PC-3 (cell line): ENCODE measurements at regions not wholly inside any gene's neighbourhood (a gene's known extent, or its start where the extent isn't known, plus 50 kb on each side); places are given as distances from the start of the nearest gene placed in this dataset.

Source experiments
- ATAC-seq: fragments of 200-7000 bp; cut with Tn5 transposase; 2 replicates; pipeline ENCODE4 v1.9.1; 2020; ENCODE audit warnings: mild to moderate bottlenecking, moderate library complexity
- BruUV-seq: library from RNA; stranded (reverse); fragments of 400-500 nt; replicated peaks from 2 replicates; lab custom pipeline; 2021; lab: Mats Ljungman, UMichigan
- CTCF ChIA-PET: fragments of 300-600 bp; sonication (Branson Sonifier 250); formaldehyde crosslinking; loops from one replicate; lab custom pipeline; 2022; ENCODE audit warnings: antibody characterized with exemption; lab: Charles Lee
- POLR2A ChIA-PET: fragments of 300-600 bp; sonication (Branson Sonifier 250); formaldehyde crosslinking; loops from one replicate; lab custom pipeline; 2022; ENCODE audit warnings: antibody characterized with exemption; ENCODE audit not compliant: unreplicated experiment; lab: Charles Lee
- DNase-seq: peaks from one replicate; pipeline ENCODE4 v3.0.0-alpha.2; 2015
- H2AFZ ChIP-seq: fragments of 300-600 bp; sonication (generic); 2 replicates; pipeline ENCODE4 v1.6.0; 2016; ENCODE audit warnings: antibody characterized with exemption, low read length
- H3F3A ChIP-seq: fragments of 300-600 bp; sonication (generic); one replicate; pipeline ENCODE4 v1.6.0; 2017; ENCODE audit warnings: antibody characterized with exemption, low read length, control low read depth, mild to moderate bottlenecking; ENCODE audit not compliant: unreplicated experiment
- H3K27ac ChIP-seq: fragments of 300-600 bp; sonication (generic); 2 replicates; pipeline ENCODE4 v1.5.1; 2016; ENCODE audit warnings: mild to moderate bottlenecking, low read length
- H3K27me3 ChIP-seq: fragments of 300-600 bp; sonication (generic); 2 replicates; pipeline ENCODE4 v1.6.1; 2016; ENCODE audit warnings: low read length, mixed read lengths
- H3K36me3 ChIP-seq: fragments of 300-600 bp; sonication (generic); 2 replicates; pipeline ENCODE4 v1.6.1; 2016; ENCODE audit warnings: low read depth, mixed run types, low read length, mixed read lengths
- H3K4me1 ChIP-seq: fragments of 300-600 bp; sonication (generic); 2 replicates; pipeline ENCODE4 v1.5.1; 2016; ENCODE audit warnings: low read length; ENCODE audit not compliant: insufficient read depth
- H3K4me2 ChIP-seq: fragments of 300-600 bp; sonication (generic); 2 replicates; pipeline ENCODE4 v1.6.0; 2016; ENCODE audit warnings: low read length
- H3K4me3 ChIP-seq: fragments of 300-600 bp; sonication (generic); 2 replicates; pipeline ENCODE4 v1.5.1; 2016; ENCODE audit warnings: mild to moderate bottlenecking, low read length, mixed read lengths
- H3K79me2 ChIP-seq: fragments of 300-600 bp; sonication (generic); 2 replicates; pipeline ENCODE4 v1.6.1; 2017; ENCODE audit warnings: low read length, mixed read lengths
- H3K9ac ChIP-seq: fragments of 300-600 bp; sonication (generic); 2 replicates; pipeline ENCODE4 v1.6.0; 2016; ENCODE audit warnings: mild to moderate bottlenecking, low read length
- H3K9me2 ChIP-seq: fragments of 300-600 bp; sonication (generic); replicated peaks from 2 replicates; pipeline ENCODE4 v1.6.1; 2016; ENCODE audit warnings: mixed run types, low read length, mixed read lengths
- H3K9me3 ChIP-seq: fragments of 300-600 bp; sonication (generic); 2 replicates; pipeline ENCODE4 v1.6.1; 2016; ENCODE audit warnings: low read length, mixed read lengths
- H4K20me1 ChIP-seq: fragments of 300-600 bp; sonication (generic); 2 replicates; pipeline ENCODE4 v1.6.1; 2016; ENCODE audit warnings: low read length, mixed read lengths
- CTCF ChIP-seq: fragments of 300-600 bp; sonication (generic); conservative IDR thresholded peaks from 2 replicates; pipeline ENCODE4 v1.5.1; 2017; ENCODE audit warnings: antibody characterized with exemption, low read depth, mild to moderate bottlenecking, low read length
- EZH2 ChIP-seq: fragments of 300-600 bp; sonication (generic); IDR thresholded peaks from one replicate; pipeline ENCODE4 v1.6.1; 2017; ENCODE audit warnings: antibody characterized with exemption, mild to moderate bottlenecking, low read length; ENCODE audit not compliant: unreplicated experiment
- EZH2phosphoT487 ChIP-seq: fragments of 300-600 bp; sonication (generic); IDR thresholded peaks from 2 replicates; pipeline ENCODE4 v1.6.1; 2018; ENCODE audit warnings: mild to moderate bottlenecking, antibody characterized with exemption, low read length, borderline replicate concordance
- intact Hi-C: fragments of 100-400 bp; cut with micrococcal nuclease; formaldehyde crosslinking; loops from 2 replicates; pipeline ENCODE4 v1.9.0; 2023

GRCh38 chr18:67973916-67974315, 457.4 kb upstream of the DSEL start:
- no peaks in the 10 kb centered on the region for H3K79me2 ChIP-seq
- H3K4me3 ChIP-seq: no peak overlapping the region
- no peaks in the 10 kb centered on the region for H3K36me3 ChIP-seq
- CTCF ChIA-PET: no interaction called here
- no peaks in the 10 kb centered on the region for H3F3A ChIP-seq
- H3K4me1 ChIP-seq: no peaks in the 10 kb centered on the region
- POLR2A ChIA-PET: no interaction called here
- no peak overlapping the region for H2AFZ ChIP-seq
- H3K9ac ChIP-seq: no peak overlapping the region
- no TSS peak for BruUV-seq
- TF ChIP-seq EZH2phosphoT487: no peak
- TF ChIP-seq EZH2: no peak
- no peak for TF ChIP-seq CTCF
- no peak for DNase-seq
- no peaks in the 10 kb centered on the region for H4K20me1 ChIP-seq
- no peak for ATAC-seq
- intact Hi-C loops: loop anchor here (10.0 kb wide), 1 partner anchor 79 kb away; no protein-coding TSS in a partner anchor
- no peak overlapping the region for H3K27ac ChIP-seq
- no peaks in the 10 kb centered on the region for H3K27me3 ChIP-seq
- no peaks in the 10 kb centered on the region for H3K9me3 ChIP-seq
- H3K9me2 ChIP-seq: no peaks in the 10 kb centered on the region
- no peak overlapping the region for H3K4me2 ChIP-seq

- DNase-seq (no peak), ATAC-seq (no peak)
- H3F3A ChIP-seq: no peaks in the 10 kb centered on the region
- ChIA-PET CTCF (no interaction called here), POLR2A (no interaction called here)
- H3K79me2 ChIP-seq: no peaks in the 10 kb centered on the region
- H3K36me3 ChIP-seq: no peaks in the 10 kb centered on the region
- H3K4me2 ChIP-seq: no peak overlapping the region
- H3K4me1 ChIP-seq: no peaks in the 10 kb centered on the region
- H3K27ac ChIP-seq: no peak overlapping the region
- H4K20me1 ChIP-seq: no peaks in the 10 kb centered on the region
- H3K27me3 ChIP-seq: no peaks in the 10 kb centered on the region
- no peaks in the 10 kb centered on the region for H3K9me2 ChIP-seq
- no peaks in the 10 kb centered on the region for H3K9me3 ChIP-seq
- TF ChIP-seq EZH2phosphoT487 (no peak), EZH2 (no peak), CTCF (no peak)
- H3K9ac ChIP-seq: no peak overlapping the region
- H3K4me3 ChIP-seq: no peak overlapping the region
- no peak overlapping the region for H2AFZ ChIP-seq
- intact Hi-C loops: no loop called here
- no TSS peak for BruUV-seq
These were observed 452.9 kb upstream of the DSEL start for GRCh38 chr18:67969458-67969857.

- ChIA-PET CTCF (no interaction called here), POLR2A (no interaction called here)
- H4K20me1 ChIP-seq: no peaks in the 10 kb centered on the region
- no peaks in the 10 kb centered on the region for H3K79me2 ChIP-seq
- intact Hi-C loops: no loop called here
- DNase-seq: no peak
- H3K9me3 ChIP-seq: no peaks in the 10 kb centered on the region
- no peak for ATAC-seq
- no peaks in the 10 kb centered on the region for H3K36me3 ChIP-seq
- H3K27ac ChIP-seq: no peak overlapping the region
- H3K9ac ChIP-seq: no peak overlapping the region
- no peaks in the 10 kb centered on the region for H3F3A ChIP-seq
- H2AFZ ChIP-seq: no peak overlapping the region
- H3K4me3 ChIP-seq: no peak overlapping the region
- TF ChIP-seq CTCF: no peak
- no peak for TF ChIP-seq EZH2
- TF ChIP-seq EZH2phosphoT487: no peak
- H3K9me2 ChIP-seq: no peaks in the 10 kb centered on the region
- no peaks in the 10 kb centered on the region for H3K4me1 ChIP-seq
- H3K4me2 ChIP-seq: no peak overlapping the region
- no TSS peak for BruUV-seq
- H3K27me3 ChIP-seq: no peaks in the 10 kb centered on the region
These were observed 449.7 kb upstream of the DSEL start for GRCh38 chr18:67966224-67966623.
